ENCODE measurements at regions not wholly inside any gene's neighbourhood (a gene's known extent, or its start where the extent isn't known, plus 50 kb on each side); places are given as distances from the start of the nearest gene placed in this dataset.

- no peak overlapping the region for H3K27ac ChIP-seq (ENCODE audit: control insufficient read depth, insufficient read depth, low read length)
- no peak overlapping the region for H3K4me3 ChIP-seq (ENCODE audit: control insufficient read depth in 2 of 3, extremely low read depth in 1 of 3, insufficient read depth in 2 of 3, low read depth in 1 of 3, low read length in 3 of 3)
- H4K20me1 ChIP-seq (ENCODE audit: control insufficient read depth, extremely low read depth, insufficient read depth, low read length), result no peaks in the 10 kb centered on the region
- TF ChIP-seq EZH2 (IDR thresholded peaks at IDR 0.05; ENCODE audit: low read length) (no peak), CTCF (optimal IDR thresholded peaks at IDR 0.05 in 1 of 3, IDR thresholded peaks at IDR 0.05 in 1 of 3, conservative IDR thresholded peaks at IDR 0.05 in 1 of 3; ENCODE audit: extremely low read depth in 1 of 3, insufficient read depth in 2 of 3, low read length in 3 of 3) (no peak)
- H3K9ac ChIP-seq (ENCODE audit: control insufficient read depth, extremely low read depth, insufficient read depth, low read length), result no peak overlapping the region
- H3K27me3 ChIP-seq (ENCODE audit: control insufficient read depth, extremely low read depth, insufficient read depth, low read length), result no peaks in the 10 kb centered on the region
- H3K79me2 ChIP-seq (ENCODE audit: control insufficient read depth, insufficient read depth, low read length), result no peaks in the 10 kb centered on the region
- DNase-seq (ENCODE audit: low read depth, low spot score), result no peak
- H3K4me1 ChIP-seq (ENCODE audit: control insufficient read depth, extremely low read depth, insufficient read depth, low read length), result no peaks in the 10 kb centered on the region
- H2AFZ ChIP-seq (ENCODE audit: control insufficient read depth, low read length), result no peak overlapping the region
- H3K9me1 ChIP-seq (ENCODE audit: control insufficient read depth, extremely low read depth, insufficient read depth, low read length), result no peaks in the 10 kb centered on the region
- no peak for FAIRE-seq
- dilution Hi-C loops (cut with MboI; ENCODE audit: extremely low pct_ligation_motif_present, low sequenced_read_pairs), result no loop called here
- H3K9me3 ChIP-seq (ENCODE audit: control insufficient read depth, low read depth, low read length), result no peaks in the 10 kb centered on the region
- no peaks in the 10 kb centered on the region for H3K36me3 ChIP-seq (ENCODE audit: control insufficient read depth in 2 of 2, extremely low read depth in 1 of 2, insufficient read depth in 2 of 2, low read length in 2 of 2)
- H3K4me2 ChIP-seq (ENCODE audit: control insufficient read depth, extremely low read depth, insufficient read depth, low read depth, low read length), result no peak overlapping the region
Measured at GRCh38 chr2:183383854-183384253, 259.6 kb downstream of the NUP35 start.

GRCh38 chr2:183389546-183390080 is 265.4 kb downstream of the NUP35 start:
- Histone ChIP-seq H3K4me3 (ENCODE audit: control insufficient read depth in 2 of 3, extremely low read depth in 1 of 3, insufficient read depth in 2 of 3, low read depth in 1 of 3, low read length in 3 of 3) (no peak overlapping the region), H3K4me1 (ENCODE audit: control insufficient read depth, extremely low read depth, insufficient read depth, low read length) (no peaks in the 10 kb centered on the region), H3K9ac (ENCODE audit: control insufficient read depth, extremely low read depth, insufficient read depth, low read length) (no peak overlapping the region), H3K27me3 (ENCODE audit: control insufficient read depth, extremely low read depth, insufficient read depth, low read length) (no peaks in the 10 kb centered on the region), H3K9me3 (ENCODE audit: control insufficient read depth, low read depth, low read length) (no peaks in the 10 kb centered on the region), H3K9me1 (ENCODE audit: control insufficient read depth, extremely low read depth, insufficient read depth, low read length) (no peaks in the 10 kb centered on the region), H3K27ac (ENCODE audit: control insufficient read depth, insufficient read depth, low read length) (no peak overlapping the region), H4K20me1 (ENCODE audit: control insufficient read depth, extremely low read depth, insufficient read depth, low read length) (no peaks in the 10 kb centered on the region), H3K4me2 (ENCODE audit: control insufficient read depth, extremely low read depth, insufficient read depth, low read depth, low read length) (no peak overlapping the region), H3K79me2 (ENCODE audit: control insufficient read depth, insufficient read depth, low read length) (no peaks in the 10 kb centered on the region), H3K36me3 (ENCODE audit: control insufficient read depth in 2 of 2, extremely low read depth in 1 of 2, insufficient read depth in 2 of 2, low read length in 2 of 2) (no peaks in the 10 kb centered on the region), H2AFZ (ENCODE audit: control insufficient read depth, low read length) (no peak overlapping the region)
- TF ChIP-seq CTCF (optimal IDR thresholded peaks at IDR 0.05 in 1 of 3, IDR thresholded peaks at IDR 0.05 in 1 of 3, conservative IDR thresholded peaks at IDR 0.05 in 1 of 3; ENCODE audit: extremely low read depth in 1 of 3, insufficient read depth in 2 of 3, low read length in 3 of 3) (no peak), EZH2 (IDR thresholded peaks at IDR 0.05; ENCODE audit: low read length) (no peak)
- no peak for FAIRE-seq
- dilution Hi-C loops (cut with MboI; ENCODE audit: extremely low pct_ligation_motif_present, low sequenced_read_pairs), result no loop called here
- DNase-seq (ENCODE audit: low read depth, low spot score), result no peak

Data from keratinocyte (primary cell).